ENCODE measurements at regions not wholly inside any gene's neighbourhood (a gene's known extent, or its start where the extent isn't known, plus 50 kb on each side); places are given as distances from the start of the nearest gene placed in this dataset.

DNA sequence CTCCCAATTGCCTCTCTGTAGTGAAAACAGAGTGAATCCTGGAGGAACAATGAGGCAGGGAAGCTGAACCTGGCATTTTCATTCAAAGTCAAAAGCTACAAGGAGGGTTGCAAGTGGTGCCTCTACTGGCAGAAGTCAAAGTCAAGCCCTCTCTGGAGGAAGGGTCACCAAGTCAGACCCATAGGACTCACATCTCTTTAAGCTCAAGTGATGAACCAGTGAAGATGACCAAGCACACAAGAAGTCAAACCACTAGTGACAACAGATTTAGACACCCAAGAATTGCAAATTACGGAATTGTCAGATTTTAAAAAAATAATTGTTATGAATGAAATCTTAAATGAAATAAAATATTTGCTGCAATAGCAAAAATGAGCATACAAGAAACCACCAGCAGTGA is 81.1 kb upstream of the ATP1B1 start:
- POLR2A ChIA-PET, result no interaction called here
- H3K36me3 ChIP-seq (ENCODE audit: control insufficient read depth, insufficient read depth, low read length), result no peaks in the 10 kb centered on the region; the same call in 1 of the 2 replicates

GRCh38 chr1:169027607-169028320 is 78.7 kb upstream of the ATP1B1 start:
- no peak overlapping the region for H3K4me3 ChIP-seq (ENCODE audit: low read depth, low read length)
- Mint-ChIP-seq H3K36me3 (ENCODE audit: insufficient read depth, unreplicated experiment) (no peaks in the 10 kb centered on the region), H3K27me3 (ENCODE audit: insufficient read depth, unreplicated experiment) (no peaks in the 10 kb centered on the region), H3K4me1 (ENCODE audit: low read depth, unreplicated experiment) (no peaks in the 10 kb centered on the region), H3K4me3 (ENCODE audit: unreplicated experiment) (no peak overlapping the region), H3K27ac (ENCODE audit: unreplicated experiment) (no peak overlapping the region), H3K9me3 (ENCODE audit: unreplicated experiment) (no peaks in the 10 kb centered on the region)
- BruUV-seq (replicated peaks), result no TSS peak
- ChIA-PET CTCF (no interaction called here), POLR2A (no interaction called here)
- TF ChIP-seq, protein P1, sequence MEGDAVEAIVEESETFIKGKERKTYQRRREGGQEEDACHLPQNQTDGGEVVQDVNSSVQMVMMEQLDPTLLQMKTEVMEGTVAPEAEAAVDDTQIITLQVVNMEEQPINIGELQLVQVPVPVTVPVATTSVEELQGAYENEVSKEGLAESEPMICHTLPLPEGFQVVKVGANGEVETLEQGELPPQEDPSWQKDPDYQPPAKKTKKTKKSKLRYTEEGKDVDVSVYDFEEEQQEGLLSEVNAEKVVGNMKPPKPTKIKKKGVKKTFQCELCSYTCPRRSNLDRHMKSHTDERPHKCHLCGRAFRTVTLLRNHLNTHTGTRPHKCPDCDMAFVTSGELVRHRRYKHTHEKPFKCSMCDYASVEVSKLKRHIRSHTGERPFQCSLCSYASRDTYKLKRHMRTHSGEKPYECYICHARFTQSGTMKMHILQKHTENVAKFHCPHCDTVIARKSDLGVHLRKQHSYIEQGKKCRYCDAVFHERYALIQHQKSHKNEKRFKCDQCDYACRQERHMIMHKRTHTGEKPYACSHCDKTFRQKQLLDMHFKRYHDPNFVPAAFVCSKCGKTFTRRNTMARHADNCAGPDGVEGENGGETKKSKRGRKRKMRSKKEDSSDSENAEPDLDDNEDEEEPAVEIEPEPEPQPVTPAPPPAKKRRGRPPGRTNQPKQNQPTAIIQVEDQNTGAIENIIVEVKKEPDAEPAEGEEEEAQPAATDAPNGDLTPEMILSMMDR (IDR thresholded peaks at IDR 0.05; ENCODE audit: insufficient read depth in 1 of 2, low read depth in 1 of 2, low read length in 1 of 2, severe bottlenecking in 1 of 2, unreplicated experiment in 1 of 2), result no peak
- no peaks in the 10 kb centered on the region for H3K4me1 ChIP-seq
- intact Hi-C loops (cut with micrococcal nuclease; ENCODE audit: unreplicated experiment), result no loop called here
- H3K27me3 ChIP-seq (replicated peaks; ENCODE audit: control insufficient read depth, insufficient read depth, low read length), result no peaks in the 10 kb centered on the region
- no peaks in the 10 kb centered on the region for H3K9me3 ChIP-seq
- no peak for DNase-seq
- no peaks in the 10 kb centered on the region; the same call in 1 of the 2 replicates for H3K36me3 ChIP-seq (ENCODE audit: control insufficient read depth, insufficient read depth, low read length)

More for the DNA sequence above, 81.1 kb upstream of the ATP1B1 start:
- Mint-ChIP-seq H3K9me3 (ENCODE audit: unreplicated experiment) (no peaks in the 10 kb centered on the region), H3K4me3 (ENCODE audit: unreplicated experiment) (no peak overlapping the region), H3K36me3 (ENCODE audit: insufficient read depth, unreplicated experiment) (no peaks in the 10 kb centered on the region), H3K27me3 (ENCODE audit: insufficient read depth, unreplicated experiment) (no peaks in the 10 kb centered on the region), H3K27ac (ENCODE audit: unreplicated experiment) (no peak overlapping the region), H3K4me1 (ENCODE audit: low read depth, unreplicated experiment) (no peaks in the 10 kb centered on the region)
- CTCF ChIA-PET, result no interaction called here
- Histone ChIP-seq H3K4me1 (no peaks in the 10 kb centered on the region), H3K9me3 (no peaks in the 10 kb centered on the region), H3K4me3 (ENCODE audit: low read depth, low read length) (no peak overlapping the region), H3K27me3 (replicated peaks; ENCODE audit: control insufficient read depth, insufficient read depth, low read length) (no peaks in the 10 kb centered on the region)
- intact Hi-C loops (cut with micrococcal nuclease; ENCODE audit: unreplicated experiment), result no loop called here
- TF ChIP-seq, protein P1 (IDR thresholded peaks at IDR 0.05; ENCODE audit: insufficient read depth in 1 of 2, low read depth in 1 of 2, low read length in 1 of 2, severe bottlenecking in 1 of 2, unreplicated experiment in 1 of 2), result no peak
- BruUV-seq (replicated peaks), result no TSS peak
- DNase-seq, result no peak

DNA sequence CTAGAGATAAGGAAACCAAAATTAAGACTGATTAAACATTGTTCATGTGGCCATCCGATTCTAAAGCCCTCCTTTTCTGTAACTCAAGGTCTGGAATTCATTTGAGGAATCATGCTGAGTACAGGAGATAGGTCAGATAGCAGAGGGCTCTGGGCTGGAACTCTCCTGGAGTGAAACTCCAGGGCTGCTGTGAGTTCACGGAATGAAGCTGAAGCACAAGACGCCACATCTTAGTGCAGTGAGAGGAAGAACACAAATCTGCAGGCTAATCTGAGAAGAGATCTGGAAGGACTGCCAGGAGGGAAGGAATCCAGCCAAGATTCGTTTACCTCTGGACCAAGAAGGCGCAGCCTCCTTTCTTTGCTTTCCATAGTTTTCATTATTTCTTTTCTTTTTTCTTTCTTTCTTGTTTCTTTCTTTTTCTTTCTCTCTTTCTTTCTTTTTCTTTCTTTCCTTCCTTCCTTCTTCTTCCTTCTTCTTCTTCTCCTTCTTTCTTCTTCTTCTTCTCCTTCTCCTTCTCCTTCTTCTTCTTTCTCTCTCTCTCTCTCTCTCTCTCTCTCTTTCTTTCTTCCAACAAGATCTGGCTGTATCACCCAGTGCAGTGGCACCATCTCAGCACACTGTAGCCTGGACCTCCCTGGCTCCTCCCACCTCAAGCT is 74.8 kb upstream of the ATP1B1 start:
- no TSS peak for BruUV-seq (replicated peaks)
- H3K27me3 ChIP-seq (replicated peaks; ENCODE audit: control insufficient read depth, insufficient read depth, low read length), result no peaks in the 10 kb centered on the region
- Mint-ChIP-seq H3K27ac (ENCODE audit: unreplicated experiment) (no peak overlapping the region), H3K27me3 (ENCODE audit: insufficient read depth, unreplicated experiment) (no peaks in the 10 kb centered on the region), H3K4me3 (ENCODE audit: unreplicated experiment) (no peak overlapping the region), H3K4me1 (ENCODE audit: low read depth, unreplicated experiment) (no peaks in the 10 kb centered on the region), H3K36me3 (ENCODE audit: insufficient read depth, unreplicated experiment) (no peaks in the 10 kb centered on the region), H3K9me3 (ENCODE audit: unreplicated experiment) (peaks cover 1% of the 10 kb centered on the region)
- H3K4me1 ChIP-seq, result no peaks in the 10 kb centered on the region
- TF ChIP-seq, protein P1 (IDR thresholded peaks at IDR 0.05; ENCODE audit: insufficient read depth in 1 of 2, low read depth in 1 of 2, low read length in 1 of 2, severe bottlenecking in 1 of 2, unreplicated experiment in 1 of 2), result no peak
- POLR2A ChIA-PET, result no interaction called here
- DNase-seq, result no peak
- no peaks in the 10 kb centered on the region for H3K9me3 ChIP-seq
- CTCF ChIA-PET, result no interaction called here
- intact Hi-C loops (cut with micrococcal nuclease; ENCODE audit: unreplicated experiment), result no loop called here
- no peaks in the 10 kb centered on the region; the same call in 1 of the 2 replicates for H3K36me3 ChIP-seq (ENCODE audit: control insufficient read depth, insufficient read depth, low read length)
- no peak overlapping the region for H3K4me3 ChIP-seq (ENCODE audit: low read depth, low read length)

All from Caco-2 (cell line).